MG63 (cell line): ENCODE measurements at regions not wholly inside any gene's neighbourhood (a gene's known extent, or its start where the extent isn't known, plus 50 kb on each side); places are given as distances from the start of the nearest gene placed in this dataset.

Experiments used
- DNase-seq: peaks from one replicate; pipeline ENCODE4 v3.0.0-alpha.2; 2020
- H3K27me3 ChIP-seq: fragments of 250-450 bp; sonication (Bioruptor Pico); 2 replicates; pipeline ENCODE4 v1.5.1; 2020; ENCODE audit warnings: mild to moderate bottlenecking, moderate library complexity
- H3K36me3 ChIP-seq: fragments of 250-450 bp; sonication (Bioruptor Pico); 2 replicates; pipeline ENCODE4 v1.5.1; 2020; ENCODE audit warnings: mild to moderate bottlenecking, moderate library complexity
- H3K4me3 ChIP-seq: fragments of 250-450 bp; sonication (Bioruptor Pico); 2 replicates; pipeline ENCODE4 v1.5.1; 2020; ENCODE audit warnings: mild to moderate bottlenecking, moderate library complexity
- H3K9me3 ChIP-seq: fragments of 250-450 bp; sonication (Bioruptor Pico); 2 replicates; pipeline ENCODE4 v1.5.1; 2020; ENCODE audit warnings: mild to moderate bottlenecking, moderate library complexity

DNA sequence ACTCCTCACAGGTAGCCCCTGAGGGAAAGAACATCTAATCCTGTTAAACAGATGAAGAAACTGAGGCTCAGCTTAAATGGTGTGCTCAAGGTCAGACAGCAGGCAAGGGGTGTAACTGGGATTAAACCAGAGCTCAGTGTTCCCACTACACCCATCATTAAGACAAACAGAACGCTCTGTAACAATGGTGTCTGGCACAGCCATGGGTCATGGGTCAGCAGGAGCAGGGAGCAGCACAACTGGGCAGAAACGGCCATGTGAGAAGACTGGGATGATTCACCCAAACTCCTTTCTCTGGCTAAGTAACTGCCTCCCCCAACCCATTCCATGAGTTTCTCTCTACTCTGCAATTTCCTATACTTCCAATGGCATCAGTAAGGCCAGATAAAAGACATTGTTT lies 85.5 kb upstream of the PDE1C start:
- H3K27me3 ChIP-seq: no peaks in the 10 kb centered on the region
- H3K9me3 ChIP-seq: no peaks in the 10 kb centered on the region
- H3K4me3 ChIP-seq: no peak overlapping the region
- H3K36me3 ChIP-seq: no peaks in the 10 kb centered on the region
- DNase-seq: peak; percentile 69

- no peaks in the 10 kb centered on the region for H3K27me3 ChIP-seq
- no peaks in the 10 kb centered on the region for H3K36me3 ChIP-seq
- no peak overlapping the region for H3K4me3 ChIP-seq
- no peaks in the 10 kb centered on the region for H3K9me3 ChIP-seq
- peak; percentile 97 for DNase-seq
Measured at GRCh38 chr7:32154797-32155196, 84.6 kb upstream of the PDE1C start.

- H3K9me3 ChIP-seq: no peaks in the 10 kb centered on the region
- no peaks in the 10 kb centered on the region for H3K27me3 ChIP-seq
- no peaks in the 10 kb centered on the region for H3K36me3 ChIP-seq
- H3K4me3 ChIP-seq: no peak overlapping the region
- no peak for DNase-seq
Measured at GRCh38 chr7:32153006-32153405, 82.8 kb upstream of the PDE1C start.

- H3K4me3 ChIP-seq: no peak overlapping the region
- no peaks in the 10 kb centered on the region for H3K36me3 ChIP-seq
- H3K9me3 ChIP-seq: no peaks in the 10 kb centered on the region
- H3K27me3 ChIP-seq: no peaks in the 10 kb centered on the region
- DNase-seq: no peak
Measured at GRCh38 chr7:32152576-32152975, 82.4 kb upstream of the PDE1C start.

- Histone ChIP-seq H3K4me3 (no peak overlapping the region), H3K9me3 (no peaks in the 10 kb centered on the region; the same call in 1 of the 2 replicates), H3K27me3 (no peaks in the 10 kb centered on the region), H3K36me3 (no peaks in the 10 kb centered on the region)
- DNase-seq: no peak
Measured at GRCh38 chr7:32150589-32150988, 80.4 kb upstream of the PDE1C start.

DNA sequence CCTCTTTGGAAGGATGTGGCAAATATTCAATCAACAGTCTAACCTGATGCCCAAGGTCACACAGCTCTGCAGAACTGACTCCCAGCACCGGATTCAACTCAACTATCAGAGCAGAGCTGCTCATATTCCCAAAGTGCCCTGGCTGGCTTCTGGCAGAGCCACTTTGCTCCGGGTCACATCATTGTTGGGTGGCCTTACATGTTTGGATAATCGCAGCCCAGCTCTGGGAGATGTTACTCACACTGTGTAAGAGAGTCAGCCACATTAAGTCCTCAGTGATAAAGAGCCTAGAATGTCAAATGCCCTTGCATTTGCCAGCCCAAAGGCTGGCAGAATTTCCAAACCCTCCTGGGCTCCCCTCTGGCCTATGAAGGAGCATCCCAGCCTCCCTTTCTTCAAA lies 79.8 kb upstream of the PDE1C start:
- no peaks in the 10 kb centered on the region; the same call in 1 of the 2 replicates for H3K9me3 ChIP-seq
- DNase-seq: no peak
- H3K36me3 ChIP-seq: no peaks in the 10 kb centered on the region
- H3K27me3 ChIP-seq: no peaks in the 10 kb centered on the region
- H3K4me3 ChIP-seq: no peak overlapping the region

DNA sequence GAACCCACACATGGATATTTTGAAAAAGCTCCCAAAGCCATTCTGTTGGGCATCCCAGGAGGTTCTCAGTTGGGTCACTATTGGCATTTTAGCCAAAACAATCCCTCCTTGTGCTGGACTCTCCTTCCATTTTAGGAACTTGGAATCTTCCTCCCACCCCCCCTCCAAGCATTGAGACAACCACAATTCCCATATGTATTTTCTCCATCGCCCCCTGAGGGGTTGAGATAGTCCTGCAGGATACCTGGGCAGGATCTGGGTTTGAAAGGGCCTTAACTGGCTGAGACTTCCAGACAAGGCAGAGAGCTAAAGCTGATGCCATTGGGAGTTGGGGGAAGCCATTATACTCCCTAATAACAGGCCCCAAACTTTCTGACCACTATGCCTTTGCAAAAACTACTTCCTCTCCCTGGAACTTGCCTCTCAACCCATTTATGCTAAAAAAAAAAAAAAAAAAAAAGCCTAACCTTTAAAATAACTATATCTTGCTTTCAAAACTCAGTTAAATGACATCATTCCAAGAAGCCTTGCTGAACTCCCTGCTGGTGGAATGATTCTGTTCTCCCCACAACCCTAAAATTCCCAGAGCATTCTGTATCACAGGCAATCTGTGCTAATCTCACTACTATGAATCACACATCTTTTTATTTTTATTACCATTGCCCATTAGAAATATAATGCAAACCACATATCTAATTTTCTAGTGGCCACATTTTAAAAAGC lies 77.5 kb upstream of the PDE1C start:
- Histone ChIP-seq H3K36me3 (no peaks in the 10 kb centered on the region), H3K4me3 (no peak overlapping the region), H3K27me3 (no peaks in the 10 kb centered on the region), H3K9me3 (no peaks in the 10 kb centered on the region; the same call in 1 of the 2 replicates)
- DNase-seq: no peak

DNA sequence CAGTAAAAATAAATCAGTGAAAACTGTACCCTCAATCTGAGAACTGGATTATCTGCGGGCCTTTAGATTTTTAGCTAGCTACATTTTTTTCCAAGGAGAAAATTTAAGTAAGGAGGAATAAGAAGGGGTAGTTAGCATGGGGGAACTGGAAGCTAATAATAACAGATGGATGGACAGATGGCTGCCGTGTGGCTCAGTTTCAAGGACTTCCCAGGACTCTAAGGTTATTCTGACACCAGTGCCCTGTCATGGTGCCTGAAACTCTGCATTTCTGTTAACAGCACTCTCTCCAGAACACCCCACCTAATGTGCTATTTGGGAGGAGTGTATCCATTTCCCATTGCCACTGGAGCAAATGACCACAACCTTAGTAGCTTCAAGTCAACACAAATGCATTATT lies 75.7 kb upstream of the PDE1C start:
- Histone ChIP-seq H3K36me3 (no peaks in the 10 kb centered on the region), H3K9me3 (peaks cover 3% of the 10 kb centered on the region; the same call in 1 of the 2 replicates), H3K4me3 (no peak overlapping the region), H3K27me3 (no peaks in the 10 kb centered on the region)
- DNase-seq: no peak

DNA sequence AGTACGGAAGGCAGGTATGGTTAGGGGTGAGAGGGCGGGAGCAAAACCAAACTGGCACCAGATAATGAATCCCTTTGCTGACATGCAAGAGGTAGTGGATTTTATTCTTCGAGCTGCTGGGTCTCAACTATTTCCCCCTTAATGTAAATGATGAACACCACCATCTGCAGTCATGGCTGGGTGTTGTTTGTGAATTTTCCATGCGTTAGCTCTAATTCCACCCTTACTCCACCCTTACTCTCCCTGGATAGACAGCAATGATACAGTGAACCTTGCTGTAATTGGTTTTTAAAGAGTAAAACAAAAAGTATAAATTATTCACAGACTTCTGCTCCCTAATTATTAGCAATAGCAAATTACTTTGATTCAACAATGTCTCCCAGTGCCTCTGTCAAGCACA lies 74.5 kb upstream of the PDE1C start:
- no peak for DNase-seq
- H3K36me3 ChIP-seq: no peaks in the 10 kb centered on the region

DNA sequence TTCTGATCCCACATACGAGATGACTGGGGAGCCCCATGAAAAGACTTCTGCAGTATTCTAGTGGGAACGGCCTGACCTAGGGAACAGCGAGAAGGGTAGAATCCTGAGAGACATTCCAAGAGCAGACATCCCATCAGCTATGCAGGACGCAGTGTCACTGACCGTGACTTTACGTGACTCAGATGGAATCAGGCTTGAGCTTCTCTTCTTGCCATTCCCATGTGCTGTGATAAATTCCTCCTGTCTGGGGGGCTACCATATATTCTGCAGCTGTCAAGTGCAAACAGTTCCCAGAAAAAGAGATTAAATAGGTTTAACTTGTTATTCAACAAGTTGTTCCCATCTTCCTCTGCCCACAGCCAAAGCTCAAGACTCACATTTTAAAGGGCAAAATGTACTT lies 73.1 kb upstream of the PDE1C start:
- no peak overlapping the region for H3K4me3 ChIP-seq
- DNase-seq: no peak
- H3K9me3 ChIP-seq: peaks cover 4% of the 10 kb centered on the region; the same call in 1 of the 2 replicates
- no peaks in the 10 kb centered on the region for H3K36me3 ChIP-seq
- H3K27me3 ChIP-seq: no peaks in the 10 kb centered on the region

More for the DNA sequence above, 74.5 kb upstream of the PDE1C start:
- Histone ChIP-seq H3K4me3 (no peak overlapping the region), H3K9me3 (peaks cover 4% of the 10 kb centered on the region; the same call in 1 of the 2 replicates), H3K27me3 (no peaks in the 10 kb centered on the region)

- Histone ChIP-seq H3K27me3 (no peaks in the 10 kb centered on the region), H3K4me3 (no peak overlapping the region), H3K36me3 (no peaks in the 10 kb centered on the region), H3K9me3 (peaks cover 4% of the 10 kb centered on the region; the same call in 1 of the 2 replicates)
- DNase-seq: peak; percentile 76
Measured at GRCh38 chr7:32142649-32143048, 72.4 kb upstream of the PDE1C start.

DNA sequence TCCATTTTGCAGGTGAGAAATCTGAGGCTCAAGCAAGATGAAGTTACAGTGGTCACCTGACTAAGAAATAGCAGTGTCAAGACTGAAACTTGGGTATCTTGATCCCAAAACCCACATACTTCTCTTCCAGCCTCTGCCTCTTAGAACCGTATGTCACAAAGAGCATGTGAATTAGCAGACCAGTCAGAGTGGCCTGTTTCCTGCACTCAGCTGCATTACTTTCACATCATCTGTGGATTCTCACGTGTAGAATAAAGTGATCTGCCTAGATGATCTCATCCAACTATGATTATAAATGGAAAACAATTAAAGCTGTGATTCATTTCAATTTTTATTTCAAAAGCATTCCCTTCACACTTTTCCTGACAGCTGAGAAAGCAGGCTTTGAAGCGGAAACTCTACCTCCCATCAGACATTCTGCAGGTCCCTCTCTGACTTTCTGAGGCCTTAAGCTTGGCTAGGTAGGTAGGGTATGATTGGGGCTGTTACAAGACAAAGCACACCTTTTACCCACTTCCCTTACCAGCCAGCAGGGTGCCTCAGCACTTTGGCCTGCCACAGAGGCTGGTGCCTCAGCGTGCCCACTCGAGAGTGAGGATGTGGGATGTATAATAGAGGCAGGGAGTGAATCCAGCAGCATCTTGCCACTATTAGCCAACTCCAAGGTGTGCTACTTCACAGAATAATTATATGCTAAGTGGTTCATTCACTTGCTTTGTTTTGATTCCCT lies 70.2 kb upstream of the PDE1C start:
- DNase-seq: no peak
- no peaks in the 10 kb centered on the region for H3K36me3 ChIP-seq
- no peaks in the 10 kb centered on the region for H3K27me3 ChIP-seq
- no peak overlapping the region for H3K4me3 ChIP-seq
- peaks cover 4% of the 10 kb centered on the region; the same call in 1 of the 2 replicates for H3K9me3 ChIP-seq

DNA sequence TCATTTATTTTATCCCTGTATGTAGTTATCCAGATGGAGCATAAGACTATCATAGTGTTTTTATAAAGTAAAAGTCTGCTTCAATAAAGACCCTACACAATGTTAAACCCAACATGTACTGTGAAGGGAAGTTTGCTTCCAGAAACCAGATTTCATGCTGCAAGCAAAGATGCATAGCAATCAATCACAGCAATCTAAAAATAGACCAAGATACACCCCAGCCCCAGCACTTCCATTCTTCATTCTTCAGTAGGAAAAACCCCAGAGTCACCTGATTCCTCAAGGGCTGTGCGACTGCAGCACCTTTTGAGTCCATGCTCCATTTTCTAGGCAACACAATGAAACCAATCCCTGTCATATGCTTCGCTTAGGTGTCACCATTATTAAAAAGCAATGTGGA lies 66.9 kb upstream of the PDE1C start:
- no peak for DNase-seq
- Histone ChIP-seq H3K36me3 (no peaks in the 10 kb centered on the region), H3K4me3 (no peak overlapping the region), H3K9me3 (peaks cover 6% of the 10 kb centered on the region), H3K27me3 (no peaks in the 10 kb centered on the region)

DNA sequence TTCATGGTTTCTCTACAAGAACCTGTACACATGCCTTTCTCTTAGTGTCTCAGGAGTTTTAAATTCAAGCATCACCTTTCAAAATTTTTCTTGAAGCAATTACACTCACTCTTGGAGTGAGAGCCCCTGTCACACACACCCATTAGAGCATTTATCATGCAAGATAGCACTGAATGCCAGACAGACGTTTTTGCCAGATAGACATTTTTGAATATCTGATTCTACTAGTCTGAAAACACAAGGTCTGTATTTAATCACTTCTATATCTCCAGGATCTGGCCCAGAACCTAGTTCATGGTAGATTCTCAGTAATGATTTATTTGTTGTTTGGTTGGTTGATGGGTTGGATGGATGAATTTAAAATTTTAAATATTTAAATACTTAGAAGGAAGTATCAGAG lies 60.9 kb upstream of the PDE1C start:
- Histone ChIP-seq H3K27me3 (no peaks in the 10 kb centered on the region), H3K9me3 (peaks cover 2% of the 10 kb centered on the region; the same call in 1 of the 2 replicates), H3K4me3 (no peak overlapping the region), H3K36me3 (no peaks in the 10 kb centered on the region)
- no peak for DNase-seq

DNA sequence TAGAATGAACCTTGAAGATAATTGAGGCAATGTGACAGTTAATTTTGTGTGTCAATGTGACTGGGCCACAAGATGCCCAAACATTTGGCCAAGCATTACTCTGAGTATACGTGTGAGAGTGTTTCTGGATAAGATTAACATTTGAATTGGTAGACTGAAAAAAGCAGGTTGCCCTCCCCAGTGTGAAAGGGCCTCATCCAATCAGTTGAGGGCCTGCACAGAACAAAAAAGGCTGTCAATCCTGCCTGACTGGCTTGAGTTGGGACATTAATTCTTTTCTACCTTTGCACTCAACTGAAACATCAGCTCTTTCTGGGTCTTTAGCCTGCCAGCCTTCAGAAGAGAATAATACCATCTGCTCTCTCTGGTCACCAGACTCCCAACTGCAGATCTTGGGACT lies 56.6 kb upstream of the PDE1C start:
- no peak overlapping the region for H3K4me3 ChIP-seq
- no peak for DNase-seq
- peaks cover 13% of the 10 kb centered on the region for H3K9me3 ChIP-seq
- H3K36me3 ChIP-seq: no peaks in the 10 kb centered on the region
- no peaks in the 10 kb centered on the region for H3K27me3 ChIP-seq
